HG02981 (cell line): ENCODE measurements at regions not wholly inside any gene's neighbourhood (a gene's known extent, or its start where the extent isn't known, plus 50 kb on each side); places are given as distances from the start of the nearest gene placed in this dataset.

ENCODE experiments used
- ATAC-seq: cut with Tn5 transposase; IDR thresholded peaks from one replicate; pipeline ENCODE4 v1.9.1; 2021; ENCODE audit warnings: mild to moderate bottlenecking, moderate library complexity; ENCODE audit not compliant: unreplicated experiment

GRCh38 chr18:78677483-78678317, 301.9 kb upstream of the SALL3 start:
- ATAC-seq = no peak

- no peak for ATAC-seq
These were observed 301.3 kb upstream of the SALL3 start for GRCh38 chr18:78678318-78678695.

GRCh38 chr18:78679031-78679430, 300.6 kb upstream of the SALL3 start:
- no peak for ATAC-seq

GRCh38 chr18:78679613-78680260, 299.9 kb upstream of the SALL3 start:
- ATAC-seq = no peak

- no peak for ATAC-seq
These were observed 298.2 kb upstream of the SALL3 start for GRCh38 chr18:78681396-78681795.

GRCh38 chr18:78681934-78682333, 297.7 kb upstream of the SALL3 start:
- ATAC-seq = no peak

- no peak for ATAC-seq
These were observed 296.9 kb upstream of the SALL3 start for GRCh38 chr18:78682716-78683115.

GRCh38 chr18:78683191-78684010, 296.2 kb upstream of the SALL3 start:
- no peak for ATAC-seq

- ATAC-seq = no peak
These were observed 294.2 kb upstream of the SALL3 start for GRCh38 chr18:78685250-78685979.

- ATAC-seq = no peak
These were observed 293.6 kb upstream of the SALL3 start for GRCh38 chr18:78685980-78686530.

GRCh38 chr18:78686976-78687685, 292.5 kb upstream of the SALL3 start:
- ATAC-seq = no peak

- no peak for ATAC-seq
These were observed 291.9 kb upstream of the SALL3 start for GRCh38 chr18:78687736-78688135.

- no peak for ATAC-seq
These were observed 291.4 kb upstream of the SALL3 start for GRCh38 chr18:78688249-78688648.

GRCh38 chr18:78688916-78689315, 290.7 kb upstream of the SALL3 start:
- ATAC-seq = no peak

- ATAC-seq = no peak
These were observed 290.0 kb upstream of the SALL3 start for GRCh38 chr18:78689606-78690005.

GRCh38 chr18:78692105-78692504, 287.5 kb upstream of the SALL3 start:
- ATAC-seq = no peak

- no peak for ATAC-seq
These were observed 286.2 kb upstream of the SALL3 start for GRCh38 chr18:78693429-78693828.

GRCh38 chr18:78696698-78697435, 282.8 kb upstream of the SALL3 start:
- no peak for ATAC-seq

- no peak for ATAC-seq
These were observed 282.2 kb upstream of the SALL3 start for GRCh38 chr18:78697446-78697845.
